GM19467 (cell line): ENCODE measurements at regions not wholly inside any gene's neighbourhood (a gene's known extent, or its start where the extent isn't known, plus 50 kb on each side); places are given as distances from the start of the nearest gene placed in this dataset.
"Not testable (repeated sequence)": the region's sequence is repeated elsewhere in the genome, so short reads cannot be mapped to it uniquely, and the experiment has no call there.

ENCODE experiments used
- ATAC-seq: cut with Tn5 transposase; IDR thresholded peaks from one replicate; pipeline ENCODE4 v1.9.1; 2021; ENCODE audit warnings: mild to moderate bottlenecking, moderate library complexity; ENCODE audit not compliant: unreplicated experiment

DNA sequence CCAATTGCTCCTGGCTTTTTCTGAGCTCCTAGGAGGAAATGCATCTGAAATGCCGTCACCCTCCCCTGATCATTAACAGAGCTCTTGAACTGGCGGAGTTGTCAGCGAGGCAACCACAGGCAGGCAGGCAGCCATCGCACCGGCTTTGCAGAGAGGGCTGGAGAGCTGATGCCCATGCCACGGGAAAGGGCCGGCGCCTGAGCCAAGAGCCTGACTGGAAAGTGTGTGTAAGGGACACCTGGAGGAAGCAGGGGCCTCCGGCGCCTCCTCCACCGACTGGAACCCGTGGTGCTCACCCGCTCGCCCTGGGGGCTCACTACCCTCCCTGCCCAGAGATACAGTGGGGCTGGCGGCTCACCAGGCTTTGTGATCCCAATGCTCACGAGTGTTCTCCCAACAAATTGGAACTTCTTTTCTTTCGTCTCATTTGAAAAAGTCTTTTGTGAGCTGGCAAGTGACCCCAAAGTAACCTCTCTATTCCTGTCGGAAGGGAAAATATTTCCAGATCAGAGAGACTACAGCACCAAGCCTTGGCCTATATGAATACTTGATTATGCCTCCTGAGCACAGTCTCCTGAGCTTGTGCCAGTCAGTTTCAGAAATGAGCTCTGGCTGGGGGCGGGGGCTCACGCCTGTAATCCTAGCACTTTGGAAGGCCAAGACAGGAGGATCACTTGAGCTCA lies 97.7 kb upstream of the SLC25A33 start:
- no peak for ATAC-seq

DNA sequence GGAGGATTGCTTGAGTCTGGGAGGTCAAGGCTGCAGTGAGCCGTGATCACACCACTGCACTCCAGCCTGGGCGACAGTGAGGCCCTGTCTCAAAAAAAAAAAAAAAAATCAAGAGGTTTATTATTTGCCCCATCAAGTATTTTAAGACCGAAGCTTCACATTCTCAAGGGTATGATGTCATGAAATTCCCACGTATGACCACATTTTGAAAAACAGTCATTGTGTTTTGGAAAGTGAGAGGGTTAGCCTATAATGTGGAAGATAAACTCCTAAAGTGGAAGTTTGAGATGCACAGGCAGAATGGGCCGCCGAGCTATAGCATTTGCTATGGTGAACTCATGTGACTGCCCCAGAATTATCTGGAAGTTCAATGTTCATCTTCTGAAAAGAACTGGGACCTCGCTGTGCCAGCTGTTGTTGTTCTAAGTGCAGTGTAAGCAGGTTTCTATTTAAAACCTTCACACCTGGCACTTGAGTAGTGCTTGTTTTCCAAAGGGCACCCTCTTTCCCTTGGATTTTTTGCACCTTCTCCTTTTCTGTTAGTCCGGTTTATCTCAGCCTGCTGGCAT lies 96.9 kb upstream of the SLC25A33 start:
- no peak for ATAC-seq

DNA sequence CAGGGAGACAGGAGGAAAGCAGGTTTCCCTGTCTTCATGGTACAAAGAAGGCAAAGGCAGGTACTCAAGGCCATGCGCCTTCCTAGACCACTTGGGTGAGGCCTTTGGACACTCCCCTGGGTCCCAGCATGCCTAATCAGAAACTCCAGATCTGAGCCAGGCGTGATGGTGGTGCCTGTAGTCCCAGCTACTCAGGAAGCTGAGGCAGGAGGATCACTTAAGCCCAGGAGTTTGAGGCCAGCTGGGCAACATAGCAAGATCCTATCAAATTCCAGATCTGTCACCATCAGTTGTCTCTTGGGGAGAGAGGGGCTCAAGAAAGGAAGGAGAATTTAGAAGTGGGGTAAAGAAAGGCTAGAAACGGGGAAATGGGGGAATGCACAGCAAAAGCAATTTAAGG lies 96.3 kb upstream of the SLC25A33 start:
- ATAC-seq = no peak

DNA sequence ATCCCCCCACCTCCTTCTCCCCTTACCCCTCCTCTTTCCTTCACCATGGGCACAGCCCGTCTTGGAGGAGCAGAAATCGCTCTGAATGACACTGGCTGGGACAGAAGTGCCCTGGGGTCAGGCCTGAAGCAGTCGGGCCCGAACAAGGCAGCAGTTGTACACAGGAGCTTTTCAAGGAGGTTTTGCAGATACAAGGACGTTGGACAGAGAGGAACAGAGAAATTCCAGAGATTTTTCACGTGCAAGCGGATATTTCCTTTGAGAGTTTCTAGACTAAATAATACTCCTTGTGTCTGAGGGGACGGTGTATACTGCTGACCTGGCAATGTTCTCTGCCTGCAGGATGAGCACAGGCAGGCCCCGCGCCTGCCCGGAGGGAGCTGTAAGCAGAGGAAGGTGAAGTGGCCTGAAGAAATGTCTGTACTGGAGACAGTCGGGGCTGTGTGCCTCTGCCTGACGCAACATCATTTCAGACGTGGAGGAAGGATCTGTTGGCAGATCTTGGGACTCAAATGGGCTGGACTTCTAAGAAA lies 95.3 kb upstream of the SLC25A33 start:
- ATAC-seq = no peak

DNA sequence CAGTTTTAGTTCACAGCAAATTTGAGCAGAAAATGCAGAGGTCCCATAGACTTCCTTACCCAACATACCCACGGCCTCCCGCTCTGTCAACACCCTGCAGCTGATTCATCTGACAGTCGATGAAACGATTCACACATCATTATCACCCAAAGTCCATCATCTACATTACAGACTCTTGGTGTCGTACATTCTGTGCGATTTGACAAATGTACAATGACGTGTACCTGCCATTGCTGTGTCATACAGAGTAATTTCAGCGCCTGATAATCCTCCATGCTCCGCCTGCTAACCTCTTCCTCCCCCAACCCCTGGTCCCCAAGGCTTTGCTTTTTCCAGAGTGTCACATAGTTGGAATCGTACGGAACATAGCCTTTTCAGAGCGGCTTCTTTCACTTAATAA lies 94.7 kb upstream of the SLC25A33 start:
- ATAC-seq = no peak

DNA sequence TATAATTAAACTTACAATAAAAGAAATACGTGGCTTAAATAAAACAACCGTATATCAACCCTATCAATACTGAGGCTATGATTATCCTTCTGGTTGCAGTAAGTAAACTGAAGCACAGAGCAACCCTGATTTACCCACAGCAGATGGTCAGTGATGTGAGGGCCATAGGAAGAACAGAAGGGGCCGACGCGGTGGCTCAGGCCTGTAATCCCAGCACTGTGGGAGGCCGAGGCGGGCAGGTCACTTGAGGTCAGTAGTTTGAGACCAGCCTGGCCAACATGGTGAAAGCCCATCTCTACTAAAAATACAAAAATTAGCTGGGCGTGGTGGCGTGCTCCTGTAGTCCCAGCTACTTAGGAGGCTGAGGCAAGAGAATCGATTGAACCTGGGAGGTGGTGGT lies 94.2 kb upstream of the SLC25A33 start:
- ATAC-seq = not testable (repeated sequence)

DNA sequence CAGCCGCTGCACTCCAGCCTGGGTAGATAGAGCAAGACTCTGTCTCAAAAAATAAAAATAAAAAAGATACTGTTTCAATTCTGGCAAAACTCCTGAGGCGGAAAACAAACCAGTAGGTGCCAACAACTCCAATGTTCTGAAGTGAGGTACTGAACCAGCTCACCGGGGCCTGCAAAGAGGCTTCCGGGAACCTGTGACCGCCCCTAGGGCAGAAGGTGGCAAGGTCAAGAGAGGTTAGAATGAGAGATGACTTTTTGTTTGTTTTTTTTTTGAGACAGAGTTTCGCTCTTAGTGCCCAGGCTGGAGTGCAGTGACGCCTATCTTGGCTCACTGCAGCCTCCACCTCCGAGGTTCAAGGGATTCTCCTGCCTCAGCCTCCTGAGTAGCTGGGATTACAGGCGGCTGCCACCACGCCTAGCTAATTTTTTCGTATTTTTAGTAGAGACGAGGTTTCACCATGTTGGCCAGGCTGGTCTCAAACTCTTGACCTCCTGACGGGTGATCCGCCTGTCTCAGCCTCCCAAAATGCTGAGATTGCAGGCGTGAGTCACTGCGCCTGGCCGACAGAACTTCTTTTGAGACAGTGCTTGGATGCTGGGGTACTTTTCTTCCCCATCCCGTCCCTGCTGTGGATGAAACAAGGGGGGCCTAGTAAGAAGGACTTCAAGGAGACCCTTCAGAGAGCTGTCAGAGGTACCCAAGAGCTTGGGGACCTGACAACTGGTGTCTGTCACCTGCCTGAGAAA lies 91.9 kb upstream of the SLC25A33 start:
- no peak for ATAC-seq

DNA sequence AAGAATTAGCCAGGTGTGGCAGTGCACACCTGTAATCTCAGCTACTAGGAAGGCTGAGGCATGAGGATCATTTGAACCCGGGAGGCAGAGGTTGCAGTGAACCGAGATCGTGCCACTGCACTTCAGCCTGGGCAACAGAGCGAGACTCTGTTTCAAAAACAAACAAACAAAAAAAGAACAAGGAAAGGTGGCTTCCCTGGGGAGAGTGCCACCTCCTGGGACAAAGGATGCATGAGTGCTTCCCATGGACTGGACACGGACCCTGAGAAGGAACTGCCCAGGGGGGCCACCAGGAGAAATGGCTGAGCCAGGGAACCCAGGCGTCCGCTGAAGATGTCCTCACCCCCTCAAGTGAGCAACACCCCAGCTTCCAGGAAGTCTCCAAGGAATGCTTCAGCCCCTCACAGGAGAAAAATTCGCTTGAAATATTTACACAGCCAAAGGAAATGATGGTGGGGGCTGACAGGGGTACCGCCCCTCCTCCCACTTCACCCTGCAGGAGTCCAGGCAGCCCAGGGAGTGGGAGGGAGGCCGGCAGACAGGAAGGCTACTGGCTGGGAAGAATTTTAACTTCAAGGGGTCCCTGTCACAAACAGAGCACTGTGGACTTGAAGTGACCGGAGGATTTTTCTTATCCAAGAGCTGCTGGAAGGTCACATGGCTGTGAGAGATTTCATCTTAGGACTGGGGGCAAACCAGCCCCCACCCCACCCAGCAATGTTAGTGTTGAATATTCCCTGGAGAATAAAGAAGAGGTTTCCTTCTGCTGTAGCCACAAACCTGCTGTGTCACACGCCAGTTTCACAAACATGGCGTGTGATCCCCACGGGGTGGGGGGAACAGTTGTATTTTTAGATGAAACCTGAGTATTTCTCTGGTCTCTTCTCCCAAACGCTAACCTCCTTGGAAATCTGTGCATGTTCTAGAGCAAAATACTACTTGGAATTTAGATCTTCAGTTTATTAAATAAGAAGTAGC lies 90.8 kb upstream of the SLC25A33 start:
- no peak for ATAC-seq

DNA sequence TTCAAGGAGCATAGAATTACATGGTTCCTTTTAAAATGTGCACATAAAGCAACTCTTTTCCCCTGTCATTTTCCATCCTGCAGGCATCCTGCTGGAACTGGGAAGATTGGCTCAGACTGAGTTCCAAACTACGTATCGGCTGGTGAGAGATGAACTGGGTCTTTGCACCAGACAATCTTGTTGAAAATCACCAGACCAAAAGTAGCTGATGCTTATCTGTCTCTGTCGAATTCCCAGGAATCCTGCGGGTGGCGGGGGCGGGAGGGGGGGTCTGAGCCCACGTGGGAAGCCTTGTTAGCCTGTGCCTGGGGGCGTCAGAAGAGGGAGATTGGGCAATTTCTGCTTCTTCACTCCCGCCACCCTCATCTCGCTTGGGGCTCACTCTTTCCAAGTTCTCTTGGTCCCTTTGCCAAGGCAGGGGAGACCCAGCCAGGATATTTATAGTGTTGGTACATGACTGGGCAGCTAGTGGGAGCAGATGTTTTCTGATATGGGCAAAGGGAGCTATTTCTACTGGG lies 90.1 kb upstream of the SLC25A33 start:
- ATAC-seq = no peak

DNA sequence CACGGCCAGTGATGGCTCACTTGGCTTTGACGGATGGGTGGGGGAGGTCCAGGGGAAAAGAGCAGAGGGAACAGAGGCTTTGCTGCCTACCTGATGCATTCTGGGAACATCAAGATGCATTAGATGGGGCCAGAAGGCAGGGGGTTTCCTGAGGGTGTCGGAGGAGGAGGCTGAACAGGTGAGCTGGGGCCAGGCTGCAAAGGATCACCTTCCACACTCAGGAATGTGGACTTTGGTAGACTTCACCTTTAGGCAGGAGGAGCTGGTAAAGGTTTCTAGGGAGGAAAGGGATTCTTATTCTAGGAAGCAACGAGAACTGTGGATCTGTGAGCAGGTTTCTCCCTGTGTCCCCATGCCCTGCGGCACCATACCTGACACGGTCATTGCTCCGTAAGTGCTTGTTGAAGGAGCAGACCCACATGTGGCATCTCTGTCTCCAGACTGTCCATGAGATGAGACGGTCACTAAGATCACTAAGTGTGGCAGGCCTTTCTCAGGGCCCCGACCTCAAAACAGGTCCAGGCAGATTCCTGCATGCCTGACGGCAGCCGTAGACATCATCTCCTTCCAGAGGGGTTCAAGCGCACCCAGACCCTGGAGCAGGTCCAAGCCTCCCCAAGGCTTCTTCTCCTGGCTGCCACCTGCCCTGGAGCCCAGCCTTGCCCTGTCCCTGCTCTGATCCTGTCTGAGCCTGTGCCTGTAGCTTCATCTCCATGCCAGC lies 89.1 kb upstream of the SLC25A33 start:
- ATAC-seq = no peak

DNA sequence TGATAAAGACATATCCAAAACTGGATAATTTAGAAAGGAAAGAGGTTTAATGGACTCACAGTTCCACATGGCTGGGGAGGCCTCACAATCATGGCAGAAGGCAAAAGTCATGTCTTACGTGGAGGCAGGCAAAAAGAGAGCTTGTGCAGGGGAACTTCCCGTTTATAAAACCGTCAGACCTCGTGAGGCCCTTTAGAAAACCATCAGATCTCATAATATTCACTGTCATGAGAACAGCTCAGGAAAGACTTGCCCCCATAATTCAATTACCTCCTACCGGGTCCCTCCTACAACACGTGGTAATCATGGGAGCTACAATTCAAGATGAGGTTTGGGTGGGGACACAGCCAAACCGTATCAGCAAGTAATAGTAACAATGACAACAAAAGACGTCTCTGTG lies 88.2 kb upstream of the SLC25A33 start:
- no peak for ATAC-seq

DNA sequence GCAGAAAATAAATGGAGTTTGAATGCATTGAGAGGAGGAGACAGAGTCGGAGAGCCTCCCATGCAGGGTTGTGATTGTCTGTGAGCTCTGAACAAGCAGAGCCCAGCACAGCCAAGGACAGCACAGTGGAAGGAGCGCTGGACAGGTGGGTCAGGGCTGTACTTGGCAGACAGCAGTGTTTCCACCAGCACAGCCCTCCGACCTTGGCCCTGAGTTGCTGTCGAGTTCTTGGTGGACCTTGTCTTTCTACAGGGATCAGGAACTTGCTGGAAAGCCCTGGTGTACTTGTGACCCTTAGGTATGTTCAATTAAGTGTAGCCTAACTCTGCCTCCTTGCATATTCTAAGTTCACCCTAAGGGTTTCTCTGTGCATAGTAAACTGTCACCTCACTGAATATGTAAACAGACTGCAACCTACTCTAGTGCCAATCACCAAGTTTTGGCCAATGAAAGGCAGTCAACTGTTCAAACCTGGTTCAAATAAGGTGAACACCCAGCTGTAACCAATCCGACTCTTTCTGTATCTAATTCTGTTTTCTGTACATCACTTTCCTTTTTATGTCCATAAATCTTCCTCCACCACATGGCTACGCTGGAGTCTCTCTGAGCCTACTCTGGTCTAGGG lies 86.6 kb upstream of the SLC25A33 start:
- no peak for ATAC-seq

DNA sequence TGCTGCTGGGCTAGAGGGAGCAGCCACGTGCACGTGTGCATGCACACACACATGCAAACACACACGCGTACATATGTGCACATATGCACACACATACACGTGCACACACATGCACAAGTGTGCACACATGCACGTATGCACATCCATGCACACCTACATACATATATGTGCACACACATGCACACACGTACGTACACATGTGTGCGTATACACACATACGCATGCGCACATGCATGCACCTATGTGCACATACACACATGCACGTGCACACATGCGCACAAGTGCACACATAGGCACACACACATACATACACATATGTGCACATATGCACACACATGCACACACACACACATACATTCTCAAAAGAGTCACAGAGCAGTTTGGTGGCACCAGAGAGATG lies 85.9 kb upstream of the SLC25A33 start:
- ATAC-seq = no peak

DNA sequence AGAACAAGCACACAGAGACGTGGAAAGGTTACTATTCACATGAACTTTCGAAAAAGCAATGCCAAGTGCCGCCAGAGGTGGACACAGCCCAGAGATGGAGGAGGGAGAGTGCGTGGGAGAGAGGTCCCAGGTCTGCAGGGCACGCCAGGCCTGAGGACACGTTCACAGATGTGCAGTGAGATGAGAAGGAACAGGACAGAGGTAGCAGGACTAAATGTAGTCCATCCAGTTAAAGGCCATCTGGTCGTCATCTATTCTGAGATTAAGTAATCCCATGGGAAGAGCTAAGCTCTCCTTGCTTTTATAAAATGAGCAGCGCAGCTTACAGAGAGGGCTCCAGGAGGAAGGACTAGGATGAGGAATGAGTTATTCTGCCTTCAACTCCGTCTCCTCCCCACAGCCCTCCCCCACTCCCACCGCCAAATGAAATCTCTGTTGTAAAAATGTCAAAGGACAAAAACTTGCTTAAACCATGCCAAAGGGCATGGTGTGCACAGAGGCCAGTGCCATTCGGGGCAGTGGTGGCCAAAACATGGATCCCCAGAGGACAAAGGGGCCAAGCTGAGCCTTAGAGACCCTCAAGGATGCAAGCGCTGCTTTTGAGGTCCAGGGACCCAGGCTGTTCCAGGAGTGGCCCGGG lies 85.4 kb upstream of the SLC25A33 start:
- ATAC-seq = no peak

DNA sequence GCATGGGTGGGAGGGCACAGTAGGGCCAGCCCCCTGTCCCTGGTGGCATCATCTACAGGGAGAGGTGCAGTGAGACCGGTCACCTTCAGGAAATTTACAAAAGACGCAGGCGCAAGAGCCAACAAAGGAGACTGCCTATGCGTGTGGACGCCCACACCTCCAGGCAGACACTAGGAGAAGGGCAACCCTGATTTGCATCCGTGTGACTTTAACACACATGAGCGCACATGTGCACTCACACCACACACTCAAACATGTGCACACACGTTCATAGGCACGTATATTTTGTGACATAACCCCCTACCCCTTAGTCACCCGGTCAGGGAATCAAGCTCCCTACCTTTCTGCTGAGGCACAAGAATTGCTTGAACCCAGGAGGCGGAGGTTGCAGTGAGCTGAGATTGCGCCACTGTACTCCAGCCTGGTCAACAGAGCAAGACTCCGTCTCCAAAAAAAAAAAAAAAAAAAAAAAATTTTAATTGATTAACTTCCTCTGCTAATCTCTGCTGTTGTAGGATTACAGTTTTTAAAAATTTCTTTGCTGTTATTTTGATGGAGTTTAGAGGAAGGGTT lies 84.7 kb upstream of the SLC25A33 start:
- no peak for ATAC-seq

DNA sequence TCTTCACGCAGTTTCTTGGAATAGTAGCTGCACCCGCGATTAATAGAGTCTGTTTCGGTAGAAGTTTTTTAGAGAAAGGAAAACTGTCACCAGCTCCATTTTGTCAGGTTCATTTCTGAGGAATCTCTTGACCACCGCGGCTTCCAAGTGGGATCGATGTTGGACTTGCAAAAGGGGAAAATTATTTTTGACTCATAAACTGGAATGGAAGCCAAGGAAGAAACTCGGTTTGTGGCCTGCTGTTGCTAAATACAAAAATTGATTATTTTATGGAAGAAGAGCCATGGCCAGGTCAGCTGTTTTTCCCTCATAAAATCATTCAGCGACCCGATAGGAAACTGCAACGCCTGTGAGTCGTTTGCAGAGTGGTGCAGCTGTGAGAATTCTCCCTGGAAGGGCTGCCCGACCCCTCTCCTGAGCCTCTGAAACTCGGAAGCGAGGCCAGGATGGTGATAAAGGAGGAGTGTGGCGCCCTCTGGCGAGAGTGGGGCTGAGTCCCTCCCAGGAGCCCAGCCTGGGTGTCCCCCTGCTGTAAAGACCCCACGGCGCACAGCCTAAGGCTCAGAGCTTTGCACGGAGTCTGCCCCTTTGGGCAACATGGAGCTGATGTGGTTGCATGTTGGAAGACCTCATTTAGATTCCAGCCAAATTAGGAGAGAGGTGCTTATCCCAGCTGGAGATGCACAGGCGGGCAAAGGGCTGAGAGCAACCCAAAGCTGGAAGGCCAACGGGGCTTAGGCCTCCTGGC lies 83.6 kb upstream of the SLC25A33 start:
- ATAC-seq = no peak

DNA sequence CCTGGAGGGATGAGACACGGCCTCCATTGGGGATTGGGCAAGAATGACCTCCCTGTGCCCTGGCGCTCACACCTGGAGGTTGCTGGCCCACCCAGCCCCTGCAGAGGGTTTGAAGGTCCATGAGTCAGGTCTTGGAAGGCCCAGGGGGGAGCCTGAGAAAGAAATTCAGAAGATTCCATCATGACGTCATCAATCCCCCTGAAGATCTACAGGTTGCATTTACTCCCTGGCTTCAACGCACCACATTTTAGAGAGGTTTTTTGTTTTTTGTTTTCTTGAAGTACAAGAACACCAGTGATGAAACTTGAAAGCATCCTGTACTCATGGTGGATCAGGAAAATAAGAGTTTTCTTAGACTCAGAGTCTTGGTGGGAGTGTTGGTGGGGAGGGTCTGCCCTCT lies 82.4 kb upstream of the SLC25A33 start:
- ATAC-seq = no peak

DNA sequence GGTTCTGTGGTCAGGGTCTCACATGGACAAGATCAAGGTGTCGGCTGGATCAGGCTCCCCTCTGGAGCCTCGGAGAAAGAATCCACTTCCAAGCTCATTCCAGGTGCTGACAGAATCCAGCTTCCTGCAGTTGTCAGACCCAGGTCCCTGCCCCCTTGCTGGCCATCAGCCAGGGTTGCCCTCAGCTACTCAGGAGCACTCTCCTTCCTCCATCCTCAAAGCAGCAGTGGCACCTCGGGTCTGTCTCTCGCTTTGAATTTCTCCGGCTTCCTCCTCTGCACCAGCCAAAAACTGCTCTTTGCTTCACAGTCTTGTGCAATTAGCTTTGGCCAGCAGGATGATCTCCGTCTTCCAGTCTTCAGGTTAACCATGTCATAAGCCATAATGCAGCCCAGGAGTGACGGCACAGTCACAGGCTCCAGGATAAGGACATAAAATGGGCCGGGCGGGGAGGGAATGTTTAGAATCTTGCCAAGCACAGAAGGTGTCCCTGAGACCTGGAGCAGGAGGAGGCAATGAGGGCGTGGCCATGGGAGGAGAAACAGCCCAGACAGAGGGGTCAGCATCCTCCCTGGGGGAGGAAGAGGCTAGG lies 79.4 kb upstream of the SLC25A33 start:
- ATAC-seq = no peak
